Osteocyte (in vitro differentiated cells): ENCODE measurements at regions not wholly inside any gene's neighbourhood (a gene's known extent, or its start where the extent isn't known, plus 50 kb on each side); places are given as distances from the start of the nearest gene placed in this dataset.
A peak's percentile ranks its signal among the peaks of the same experiment; 100 is the strongest.

Experiments used
- DNase-seq: peaks from one replicate; pipeline ENCODE4 v3.0.0; 2021; ENCODE audit warnings: mixed read lengths; ENCODE audit not compliant: unreplicated experiment; ENCODE audit errors: extremely low spot score
- H3K27ac Mint-ChIP-seq: one replicate; pipeline ENCODE4 v1.8.0; 2021; ENCODE audit warnings: mild to moderate bottlenecking, mixed read lengths; ENCODE audit not compliant: unreplicated experiment
- H3K27me3 Mint-ChIP-seq: one replicate; pipeline ENCODE4 v1.8.0; 2021; ENCODE audit warnings: mixed read lengths; ENCODE audit not compliant: unreplicated experiment
- H3K36me3 Mint-ChIP-seq: one replicate; pipeline ENCODE4 v1.8.0; 2021; ENCODE audit warnings: mixed read lengths; ENCODE audit not compliant: unreplicated experiment
- H3K4me1 Mint-ChIP-seq: one replicate; pipeline ENCODE4 v1.8.0; 2021; ENCODE audit warnings: mixed read lengths; ENCODE audit not compliant: unreplicated experiment
- H3K4me3 Mint-ChIP-seq: one replicate; pipeline ENCODE4 v1.8.0; 2021; ENCODE audit warnings: mild to moderate bottlenecking, moderate library complexity, mixed read lengths; ENCODE audit not compliant: unreplicated experiment
- H3K9me3 Mint-ChIP-seq: one replicate; pipeline ENCODE4 v1.8.0; 2021; ENCODE audit warnings: mixed read lengths; ENCODE audit not compliant: unreplicated experiment
- CTCF ChIP-seq: fragments of 200-600 bp; sonication (generic); IDR thresholded peaks from 2 replicates; pipeline ENCODE4 v1.5.0; 2021; ENCODE audit warnings: antibody characterized with exemption, mild to moderate bottlenecking, moderate library complexity

- DNase-seq: no peak
- Mint-ChIP-seq H3K4me1 (peaks cover 18% of the 10 kb centered on the region), H3K9me3 (no peaks in the 10 kb centered on the region), H3K4me3 (no peak overlapping the region), H3K27me3 (no peaks in the 10 kb centered on the region), H3K27ac (no peak overlapping the region), H3K36me3 (no peaks in the 10 kb centered on the region)
- TF ChIP-seq CTCF: no peak
Observed at GRCh38 chr4:156583265-156583664, 388.3 kb downstream of the PDGFC start.

- H3K27me3 Mint-ChIP-seq: no peaks in the 10 kb centered on the region
- peaks cover 20% of the 10 kb centered on the region for H3K4me1 Mint-ChIP-seq
- H3K36me3 Mint-ChIP-seq: no peaks in the 10 kb centered on the region
- peak overlapping the region; percentile 54 for H3K27ac Mint-ChIP-seq
- DNase-seq: no peak
- no peaks in the 10 kb centered on the region for H3K9me3 Mint-ChIP-seq
- peak overlapping the region; percentile 52 for H3K4me3 Mint-ChIP-seq
- TF ChIP-seq CTCF: no peak
Observed at GRCh38 chr4:156581282-156582063, 390.1 kb downstream of the PDGFC start.

GRCh38 chr4:156578713-156579112 is 392.9 kb downstream of the PDGFC start:
- no peaks in the 10 kb centered on the region for H3K9me3 Mint-ChIP-seq

GRCh38 chr4:156578005-156578404 is 393.6 kb downstream of the PDGFC start:
- H3K27me3 Mint-ChIP-seq: no peaks in the 10 kb centered on the region

More at GRCh38 chr4:156578713-156579112, 392.9 kb downstream of the PDGFC start:
- TF ChIP-seq CTCF: no peak
- DNase-seq: no peak
- no peak overlapping the region for H3K4me3 Mint-ChIP-seq
- no peaks in the 10 kb centered on the region for H3K36me3 Mint-ChIP-seq
- H3K27me3 Mint-ChIP-seq: no peaks in the 10 kb centered on the region
- H3K4me1 Mint-ChIP-seq: peaks cover 20% of the 10 kb centered on the region
- H3K27ac Mint-ChIP-seq: no peak overlapping the region

More at GRCh38 chr4:156578005-156578404, 393.6 kb downstream of the PDGFC start:
- TF ChIP-seq CTCF: no peak
- no peaks in the 10 kb centered on the region for H3K36me3 Mint-ChIP-seq
- H3K4me1 Mint-ChIP-seq: peaks cover 20% of the 10 kb centered on the region
- no peaks in the 10 kb centered on the region for H3K9me3 Mint-ChIP-seq
- no peak for DNase-seq
- no peak overlapping the region for H3K27ac Mint-ChIP-seq
- no peak overlapping the region for H3K4me3 Mint-ChIP-seq
